Type B pancreatic cell (in vitro differentiated cells): ENCODE measurements at regions not wholly inside any gene's neighbourhood (a gene's known extent, or its start where the extent isn't known, plus 50 kb on each side); places are given as distances from the start of the nearest gene placed in this dataset.
"Not testable (repeated sequence)": the region's sequence is repeated elsewhere in the genome, so short reads cannot be mapped to it uniquely, and the experiment has no call there.

Source experiments
- DNase-seq: peaks from one replicate; pipeline ENCODE4 v3.0.0; 2021; ENCODE audit warnings: mixed read lengths; ENCODE audit not compliant: unreplicated experiment; ENCODE audit errors: extremely low spot score
- H3K27ac Mint-ChIP-seq: 2 replicates; pipeline ENCODE4 v1.8.0; 2021; ENCODE audit warnings: mild to moderate bottlenecking, mixed read lengths
- H3K27me3 Mint-ChIP-seq: 2 replicates; pipeline ENCODE4 v1.8.0; 2021; ENCODE audit warnings: mixed read lengths
- H3K36me3 Mint-ChIP-seq: 2 replicates; pipeline ENCODE4 v1.8.0; 2021; ENCODE audit warnings: mixed read lengths
- H3K4me1 Mint-ChIP-seq: one replicate; pipeline ENCODE4 v1.8.0; 2021; ENCODE audit warnings: mixed read lengths; ENCODE audit not compliant: unreplicated experiment
- H3K4me3 Mint-ChIP-seq: 2 replicates; pipeline ENCODE4 v1.8.0; 2021; ENCODE audit warnings: mild to moderate bottlenecking, mixed read lengths
- H3K9me3 Mint-ChIP-seq: 2 replicates; pipeline ENCODE4 v1.8.0; 2021; ENCODE audit warnings: mixed read lengths
- TF ChIP-seq, protein P1 (sequence below): fragments of 200-600 bp; sonication (generic); conservative IDR thresholded peaks from 2 replicates; pipeline ENCODE4 v1.5.0; 2021; ENCODE audit warnings: antibody characterized with exemption, mild to moderate bottlenecking

DNA sequence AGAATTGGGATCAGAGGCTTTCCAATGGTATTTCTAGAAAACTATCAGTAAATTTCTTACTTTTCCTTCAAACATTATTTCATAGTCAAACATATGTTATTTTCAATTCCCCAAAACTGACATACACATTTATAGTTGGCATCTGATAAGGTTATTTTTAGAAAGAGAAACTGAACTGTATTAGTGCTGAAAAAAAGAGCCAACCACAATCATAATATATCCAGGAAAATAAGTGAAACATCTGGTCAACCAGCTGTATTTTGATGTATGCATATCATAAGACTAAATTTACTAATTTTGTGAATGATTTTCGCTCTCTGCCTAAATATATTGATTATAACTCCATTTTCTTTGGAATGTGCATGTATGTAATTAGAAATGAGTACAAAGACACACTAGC lies 554.2 kb downstream of the FLRT2 start:
- peaks cover 5% of the 10 kb centered on the region for H3K9me3 Mint-ChIP-seq
- H3K4me1 Mint-ChIP-seq, result peaks cover 18% of the 10 kb centered on the region
- H3K27me3 Mint-ChIP-seq, result no peaks in the 10 kb centered on the region
- TF ChIP-seq, protein P1, sequence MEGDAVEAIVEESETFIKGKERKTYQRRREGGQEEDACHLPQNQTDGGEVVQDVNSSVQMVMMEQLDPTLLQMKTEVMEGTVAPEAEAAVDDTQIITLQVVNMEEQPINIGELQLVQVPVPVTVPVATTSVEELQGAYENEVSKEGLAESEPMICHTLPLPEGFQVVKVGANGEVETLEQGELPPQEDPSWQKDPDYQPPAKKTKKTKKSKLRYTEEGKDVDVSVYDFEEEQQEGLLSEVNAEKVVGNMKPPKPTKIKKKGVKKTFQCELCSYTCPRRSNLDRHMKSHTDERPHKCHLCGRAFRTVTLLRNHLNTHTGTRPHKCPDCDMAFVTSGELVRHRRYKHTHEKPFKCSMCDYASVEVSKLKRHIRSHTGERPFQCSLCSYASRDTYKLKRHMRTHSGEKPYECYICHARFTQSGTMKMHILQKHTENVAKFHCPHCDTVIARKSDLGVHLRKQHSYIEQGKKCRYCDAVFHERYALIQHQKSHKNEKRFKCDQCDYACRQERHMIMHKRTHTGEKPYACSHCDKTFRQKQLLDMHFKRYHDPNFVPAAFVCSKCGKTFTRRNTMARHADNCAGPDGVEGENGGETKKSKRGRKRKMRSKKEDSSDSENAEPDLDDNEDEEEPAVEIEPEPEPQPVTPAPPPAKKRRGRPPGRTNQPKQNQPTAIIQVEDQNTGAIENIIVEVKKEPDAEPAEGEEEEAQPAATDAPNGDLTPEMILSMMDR, result no peak
- no peak overlapping the region for H3K4me3 Mint-ChIP-seq
- no peak for DNase-seq
- H3K27ac Mint-ChIP-seq, result no peak overlapping the region
- no peaks in the 10 kb centered on the region for H3K36me3 Mint-ChIP-seq

DNA sequence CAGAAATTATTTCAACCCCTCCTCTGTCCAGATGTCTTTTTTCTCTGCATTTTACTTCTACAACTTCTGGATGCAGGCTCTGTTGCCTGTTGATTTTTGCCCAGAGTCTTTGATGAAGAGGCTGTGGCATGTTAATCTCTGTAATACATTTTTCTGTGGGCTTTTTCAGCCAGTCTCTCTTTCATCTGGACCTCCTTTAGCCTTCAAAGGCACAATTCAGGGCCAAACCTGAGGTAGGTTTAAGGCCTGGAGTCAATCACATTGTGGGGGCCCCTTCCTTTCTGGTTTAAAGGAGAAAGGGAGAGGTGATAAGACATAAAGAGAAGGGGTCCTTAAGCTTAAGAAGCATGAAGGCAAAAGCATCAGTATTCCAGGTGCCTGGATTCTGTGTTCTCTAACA lies 553.7 kb downstream of the FLRT2 start:
- Mint-ChIP-seq H3K27ac (no peak overlapping the region), H3K27me3 (no peaks in the 10 kb centered on the region), H3K4me1 (peaks cover 17% of the 10 kb centered on the region), H3K36me3 (no peaks in the 10 kb centered on the region), H3K4me3 (no peak overlapping the region), H3K9me3 (peaks cover 5% of the 10 kb centered on the region)
- DNase-seq, result no peak
- TF ChIP-seq, protein P1, result no peak

DNA sequence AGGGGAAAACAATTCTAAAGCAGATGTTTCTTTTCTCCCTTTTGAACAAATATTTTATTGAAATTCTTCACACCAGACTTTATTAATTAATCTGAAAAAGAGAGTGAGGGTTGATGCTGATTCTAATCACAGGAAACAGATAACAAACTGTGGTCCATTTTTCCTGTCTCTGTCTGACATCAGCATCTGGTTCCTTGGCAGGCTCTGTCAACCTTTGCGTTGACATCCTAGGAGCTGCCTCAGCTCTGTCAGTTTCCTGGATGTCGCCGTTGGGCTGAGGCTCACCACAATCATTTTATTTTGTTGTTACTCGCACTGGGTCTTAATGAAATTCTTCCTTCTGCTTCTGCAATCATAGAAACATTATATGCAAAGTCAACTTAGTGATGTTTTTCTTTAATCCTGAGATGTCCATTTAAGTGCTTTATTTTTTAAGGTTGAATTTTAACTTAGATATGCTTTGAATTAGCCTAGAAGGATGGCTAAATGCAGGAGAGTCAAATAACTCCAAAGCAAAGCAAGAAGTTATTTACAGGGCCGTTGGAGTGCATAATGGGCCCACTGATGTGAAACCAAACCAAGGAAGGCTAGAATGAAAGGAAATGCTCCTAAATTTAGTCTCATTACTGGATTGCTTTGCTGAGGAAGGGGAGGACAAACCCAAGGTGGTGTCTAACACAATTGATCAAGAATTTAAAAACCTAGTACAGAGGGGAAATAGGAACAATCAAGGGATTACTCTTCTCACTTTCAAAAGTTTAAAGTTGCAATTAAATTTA lies 542.4 kb downstream of the FLRT2 start:
- Mint-ChIP-seq H3K27me3 (no peaks in the 10 kb centered on the region), H3K4me3 (no peak overlapping the region), H3K36me3 (no peaks in the 10 kb centered on the region), H3K4me1 (no peaks in the 10 kb centered on the region), H3K9me3 (no peaks in the 10 kb centered on the region), H3K27ac (no peak overlapping the region)
- TF ChIP-seq, protein P1, result no peak
- DNase-seq, result no peak

DNA sequence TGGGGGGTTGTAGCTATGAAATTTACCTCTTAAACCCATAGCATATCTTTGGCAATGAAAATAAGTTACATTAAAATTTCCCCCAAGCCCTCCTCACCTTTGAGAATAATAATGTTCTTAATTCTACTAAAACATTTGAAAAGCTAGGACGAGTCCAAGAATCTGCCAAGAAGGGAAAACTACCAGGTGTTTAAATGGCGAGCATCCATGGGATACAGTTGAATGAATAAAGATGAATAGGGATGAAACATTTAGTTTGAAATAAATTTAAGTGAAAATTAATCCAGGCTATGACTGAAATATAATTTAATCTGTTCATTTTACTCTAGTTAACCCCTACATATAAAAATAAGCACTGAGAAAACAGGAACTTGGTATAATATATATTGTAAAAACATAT lies 536.7 kb downstream of the FLRT2 start:
- H3K4me1 Mint-ChIP-seq, result peaks cover 4% of the 10 kb centered on the region
- H3K9me3 Mint-ChIP-seq, result no peaks in the 10 kb centered on the region
- no peak for DNase-seq
- TF ChIP-seq, protein P1, result no peak
- no peak overlapping the region for H3K4me3 Mint-ChIP-seq
- H3K27me3 Mint-ChIP-seq, result no peaks in the 10 kb centered on the region
- no peaks in the 10 kb centered on the region for H3K36me3 Mint-ChIP-seq
- no peak overlapping the region for H3K27ac Mint-ChIP-seq

DNA sequence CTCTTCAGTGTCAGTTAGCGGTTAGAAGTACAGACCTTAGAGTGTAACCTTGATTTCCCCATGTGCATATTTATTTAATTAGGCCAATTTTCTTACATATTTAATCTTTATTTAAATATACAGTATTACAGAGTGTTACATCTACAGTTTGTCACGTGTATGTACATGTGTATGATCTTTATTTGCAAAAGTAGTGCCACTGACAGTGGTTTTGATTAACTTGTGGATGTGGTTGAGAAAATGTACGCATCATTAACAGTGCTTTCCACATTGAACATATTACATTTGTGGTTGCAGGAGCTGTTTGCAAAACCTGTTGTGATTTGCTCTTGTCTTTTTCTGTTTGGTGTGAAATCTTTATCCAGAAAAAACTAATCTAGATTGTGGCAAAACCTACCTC lies 535.5 kb downstream of the FLRT2 start:
- H3K36me3 Mint-ChIP-seq, result no peaks in the 10 kb centered on the region
- H3K9me3 Mint-ChIP-seq, result no peaks in the 10 kb centered on the region
- peaks cover 5% of the 10 kb centered on the region for H3K4me1 Mint-ChIP-seq
- no peaks in the 10 kb centered on the region for H3K27me3 Mint-ChIP-seq
- TF ChIP-seq, protein P1, result no peak
- DNase-seq, result no peak
- H3K4me3 Mint-ChIP-seq, result no peak overlapping the region
- H3K27ac Mint-ChIP-seq, result no peak overlapping the region

DNA sequence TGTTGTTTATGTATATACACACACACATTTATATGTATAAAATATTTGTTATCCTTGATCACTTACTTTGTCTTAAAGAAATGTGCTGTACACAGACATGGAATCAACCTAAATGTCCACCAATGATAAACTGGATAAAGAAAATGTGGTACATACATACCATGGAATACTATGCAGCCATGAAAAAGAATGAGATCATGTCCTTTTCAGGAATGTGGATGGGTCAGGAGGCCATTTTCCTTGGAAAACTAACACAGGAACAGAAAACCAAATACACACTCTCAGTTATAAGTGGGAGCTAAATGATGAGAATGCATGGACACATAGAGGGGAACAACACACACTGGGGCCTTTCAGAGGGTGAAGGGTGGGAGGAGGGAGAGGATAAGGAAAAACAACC lies 534.7 kb downstream of the FLRT2 start:
- DNase-seq, H3K4me3 Mint-ChIP-seq, H3K9me3 Mint-ChIP-seq, H3K4me1 Mint-ChIP-seq, H3K27ac Mint-ChIP-seq, H3K27me3 Mint-ChIP-seq, H3K36me3 Mint-ChIP-seq: not testable (repeated sequence)
